GM12891 (cell line): ENCODE measurements at regions not wholly inside any gene's neighbourhood (a gene's known extent, or its start where the extent isn't known, plus 50 kb on each side); places are given as distances from the start of the nearest gene placed in this dataset.

ENCODE experiments used
- POLR2A ChIP-seq: IDR thresholded peaks from 2 replicates; pipeline ENCODE4 v1.6.1; 2011; ENCODE audit warnings: low read depth, low read length, control low read depth
- POLR2AphosphoS5 ChIP-seq: IDR thresholded peaks from 2 replicates; pipeline ENCODE4 v1.6.1; 2011; ENCODE audit warnings: low read depth, low read length, control low read depth

GRCh38 chr6:153621491-153621890 is 417.5 kb upstream of the OPRM1 start:
- TF ChIP-seq POLR2AphosphoS5 (no peak), POLR2A (no peak)
